Peyer's patch (tissue), 4 donors: ENCODE measurements at regions not wholly inside any gene's neighbourhood (a gene's known extent, or its start where the extent isn't known, plus 50 kb on each side); places are given as distances from the start of the nearest gene placed in this dataset.

Experiments used
- POLR2A ChIP-seq, 2 donors: fragments of 450-650 bp; IDR thresholded peaks; one replicate each; pipeline ENCODE4 v1.5.1; 2017; ENCODE audit warnings: antibody characterized with exemption in 2 of 2, mild to moderate bottlenecking in 2 of 2, moderate library complexity in 2 of 2
- TF ChIP-seq, protein P1 (sequence below), 6 experiments: fragments of 450-650 bp in 4 of 6; fragments of 200-600 bp in 2 of 6; sonication (generic) in 1 of 6; IDR thresholded peaks; one replicate each; pipeline ENCODE4 v1.5.1; 2017 to 2019; ENCODE audit warnings: antibody characterized with exemption in 6 of 6, mild to moderate bottlenecking in 3 of 6, moderate library complexity in 1 of 6

- TF ChIP-seq, protein P1, sequence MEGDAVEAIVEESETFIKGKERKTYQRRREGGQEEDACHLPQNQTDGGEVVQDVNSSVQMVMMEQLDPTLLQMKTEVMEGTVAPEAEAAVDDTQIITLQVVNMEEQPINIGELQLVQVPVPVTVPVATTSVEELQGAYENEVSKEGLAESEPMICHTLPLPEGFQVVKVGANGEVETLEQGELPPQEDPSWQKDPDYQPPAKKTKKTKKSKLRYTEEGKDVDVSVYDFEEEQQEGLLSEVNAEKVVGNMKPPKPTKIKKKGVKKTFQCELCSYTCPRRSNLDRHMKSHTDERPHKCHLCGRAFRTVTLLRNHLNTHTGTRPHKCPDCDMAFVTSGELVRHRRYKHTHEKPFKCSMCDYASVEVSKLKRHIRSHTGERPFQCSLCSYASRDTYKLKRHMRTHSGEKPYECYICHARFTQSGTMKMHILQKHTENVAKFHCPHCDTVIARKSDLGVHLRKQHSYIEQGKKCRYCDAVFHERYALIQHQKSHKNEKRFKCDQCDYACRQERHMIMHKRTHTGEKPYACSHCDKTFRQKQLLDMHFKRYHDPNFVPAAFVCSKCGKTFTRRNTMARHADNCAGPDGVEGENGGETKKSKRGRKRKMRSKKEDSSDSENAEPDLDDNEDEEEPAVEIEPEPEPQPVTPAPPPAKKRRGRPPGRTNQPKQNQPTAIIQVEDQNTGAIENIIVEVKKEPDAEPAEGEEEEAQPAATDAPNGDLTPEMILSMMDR (IDR thresholded peaks at IDR 0.05), result no peak
- TF ChIP-seq POLR2A (IDR thresholded peaks at IDR 0.05), result no peak
Observed at GRCh38 chr20:48106428-48106827, 321.1 kb upstream of the SULF2 start.
